HUES64 (cell line): ENCODE measurements at regions not wholly inside any gene's neighbourhood (a gene's known extent, or its start where the extent isn't known, plus 50 kb on each side); places are given as distances from the start of the nearest gene placed in this dataset.
"Not testable (repeated sequence)": the region's sequence is repeated elsewhere in the genome, so short reads cannot be mapped to it uniquely, and the experiment has no call there.

ENCODE experiments used
- H3K27ac ChIP-seq: 2 replicates; pipeline ENCODE4 v1.7.0; 2013; ENCODE audit warnings: low read depth, low read length, inconsistent platforms
- H3K27me3 ChIP-seq: 2 replicates; pipeline ENCODE4 v1.6.1; 2013; ENCODE audit warnings: mild to moderate bottlenecking, low read length; ENCODE audit not compliant: insufficient read depth
- H3K36me3 ChIP-seq: 2 replicates; pipeline ENCODE4 v1.6.1; 2013; ENCODE audit warnings: mild to moderate bottlenecking, low read length; ENCODE audit not compliant: insufficient read depth
- H3K4me1 ChIP-seq: 2 replicates; pipeline ENCODE4 v1.6.1; 2013; ENCODE audit warnings: mild to moderate bottlenecking, low read length, moderate library complexity; ENCODE audit not compliant: insufficient read depth
- H3K4me3 ChIP-seq: 2 replicates; pipeline ENCODE4 v1.5.1; 2013; ENCODE audit warnings: mild to moderate bottlenecking, low read length, moderate library complexity
- H3K9ac ChIP-seq: 2 replicates; pipeline ENCODE4 v1.6.1; 2013; ENCODE audit warnings: mild to moderate bottlenecking, low read depth, low read length
- H3K9me3 ChIP-seq: 2 replicates; pipeline ENCODE4 v1.6.1; 2013; ENCODE audit warnings: low read depth, low read length; ENCODE audit not compliant: insufficient read depth
- WGBS: fragments of 150-250, 120-280 bp; methylation state at CpG from one replicate; pipeline ENCODE4 v1.1.7; 2013; ENCODE audit warnings: missing lambda C conversion rate; 5-methylcytosine and 5-hydroxymethylcytosine counted together

GRCh38 chr9:31302620-31303418 is 1081.6 kb upstream of the ACO1 start:
- H3K27me3 ChIP-seq = no peaks in the 10 kb centered on the region
- no peaks in the 10 kb centered on the region for H3K4me1 ChIP-seq
- no peak overlapping the region for H3K27ac ChIP-seq
- H3K9me3 ChIP-seq = no peaks in the 10 kb centered on the region
- no peak overlapping the region for H3K4me3 ChIP-seq
- no peak overlapping the region for H3K9ac ChIP-seq
- WGBS = 98% methylated on average over 2 of the region's 4 CpGs
- no peaks in the 10 kb centered on the region for H3K36me3 ChIP-seq

- Histone ChIP-seq H3K9ac (no peak overlapping the region), H3K4me1 (no peaks in the 10 kb centered on the region), H3K27me3 (no peaks in the 10 kb centered on the region), H3K27ac (no peak overlapping the region), H3K4me3 (no peak overlapping the region), H3K36me3 (no peaks in the 10 kb centered on the region), H3K9me3 (no peaks in the 10 kb centered on the region)
- 88% methylated on average over 3 of the region's 3 CpGs for WGBS
Measured at GRCh38 chr9:31304576-31304975, 1079.9 kb upstream of the ACO1 start.

GRCh38 chr9:31314241-31314640 is 1070.2 kb upstream of the ACO1 start:
- no peak overlapping the region for H3K27ac ChIP-seq
- H3K27me3 ChIP-seq = no peaks in the 10 kb centered on the region
- no peaks in the 10 kb centered on the region for H3K36me3 ChIP-seq
- H3K4me1 ChIP-seq = no peaks in the 10 kb centered on the region
- H3K9ac ChIP-seq = no peak overlapping the region
- WGBS = 88% methylated on average over 1 of the region's 1 CpG
- no peak overlapping the region for H3K4me3 ChIP-seq
- H3K9me3 ChIP-seq = no peaks in the 10 kb centered on the region

GRCh38 chr9:31320494-31320893 is 1063.9 kb upstream of the ACO1 start:
- Histone ChIP-seq H3K27ac (no peak overlapping the region), H3K9me3 (no peaks in the 10 kb centered on the region), H3K4me1 (no peaks in the 10 kb centered on the region), H3K27me3 (no peaks in the 10 kb centered on the region), H3K36me3 (no peaks in the 10 kb centered on the region), H3K9ac (no peak overlapping the region), H3K4me3 (no peak overlapping the region)
- WGBS = 93% methylated on average over 9 of the region's 9 CpGs

GRCh38 chr9:31321256-31321655 is 1063.2 kb upstream of the ACO1 start:
- Histone ChIP-seq H3K27me3 (no peaks in the 10 kb centered on the region), H3K4me3 (no peak overlapping the region), H3K4me1 (no peaks in the 10 kb centered on the region), H3K27ac (no peak overlapping the region), H3K9ac (no peak overlapping the region), H3K36me3 (no peaks in the 10 kb centered on the region), H3K9me3 (no peaks in the 10 kb centered on the region)
- WGBS = 90% methylated on average over 6 of the region's 6 CpGs

- Histone ChIP-seq H3K9me3 (no peaks in the 10 kb centered on the region), H3K36me3 (no peaks in the 10 kb centered on the region), H3K27me3 (no peaks in the 10 kb centered on the region), H3K4me3 (no peak overlapping the region), H3K27ac (no peak overlapping the region), H3K4me1 (no peaks in the 10 kb centered on the region), H3K9ac (no peak overlapping the region)
- 95% methylated on average over 3 of the region's 3 CpGs for WGBS
Measured at GRCh38 chr9:31321686-31322085, 1062.8 kb upstream of the ACO1 start.

GRCh38 chr9:31323726-31324444 is 1060.6 kb upstream of the ACO1 start:
- 97% methylated on average over 2 of the region's 2 CpGs for WGBS
- no peaks in the 10 kb centered on the region for H3K4me1 ChIP-seq
- H3K36me3 ChIP-seq = no peaks in the 10 kb centered on the region
- no peak overlapping the region for H3K27ac ChIP-seq
- H3K9ac ChIP-seq = no peak overlapping the region
- no peaks in the 10 kb centered on the region for H3K27me3 ChIP-seq
- H3K4me3 ChIP-seq = no peak overlapping the region
- H3K9me3 ChIP-seq = no peaks in the 10 kb centered on the region

GRCh38 chr9:31325778-31326177 is 1058.7 kb upstream of the ACO1 start:
- WGBS = 88% methylated on average over 6 of the region's 6 CpGs
- H3K4me3 ChIP-seq = no peak overlapping the region
- no peak overlapping the region for H3K27ac ChIP-seq
- H3K9me3 ChIP-seq = no peaks in the 10 kb centered on the region
- H3K36me3 ChIP-seq = no peaks in the 10 kb centered on the region
- H3K4me1 ChIP-seq = no peaks in the 10 kb centered on the region
- no peak overlapping the region for H3K9ac ChIP-seq
- H3K27me3 ChIP-seq = no peaks in the 10 kb centered on the region

- H3K36me3 ChIP-seq, H3K9me3 ChIP-seq, H3K27me3 ChIP-seq, H3K9ac ChIP-seq, H3K4me1 ChIP-seq, H3K4me3 ChIP-seq, H3K27ac ChIP-seq: not testable (repeated sequence)
- 94% methylated on average over 12 of the region's 12 CpGs for WGBS
Measured at GRCh38 chr9:31326883-31327282, 1057.6 kb upstream of the ACO1 start.

- no peaks in the 10 kb centered on the region for H3K4me1 ChIP-seq
- no peak overlapping the region for H3K27ac ChIP-seq
- H3K27me3 ChIP-seq = no peaks in the 10 kb centered on the region
- H3K36me3 ChIP-seq = no peaks in the 10 kb centered on the region
- H3K4me3 ChIP-seq = no peak overlapping the region
- WGBS = 90% methylated on average over 6 of the region's 6 CpGs
- no peak overlapping the region for H3K9ac ChIP-seq
- peaks cover 7% of the 10 kb centered on the region; the same call in 1 of the 2 replicates for H3K9me3 ChIP-seq
Measured at GRCh38 chr9:31334837-31335528, 1049.5 kb upstream of the ACO1 start.

- Histone ChIP-seq H3K4me3 (no peak overlapping the region), H3K27me3 (no peaks in the 10 kb centered on the region), H3K36me3 (no peaks in the 10 kb centered on the region), H3K9ac (no peak overlapping the region), H3K4me1 (no peaks in the 10 kb centered on the region), H3K27ac (no peak overlapping the region), H3K9me3 (peaks cover 7% of the 10 kb centered on the region; the same call in 1 of the 2 replicates)
- WGBS = 94% methylated on average over 4 of the region's 4 CpGs
Measured at GRCh38 chr9:31335529-31336234, 1048.8 kb upstream of the ACO1 start.
